ENCODE measurements at regions not wholly inside any gene's neighbourhood (a gene's known extent, or its start where the extent isn't known, plus 50 kb on each side); places are given as distances from the start of the nearest gene placed in this dataset.
"Not testable (repeated sequence)": the region's sequence is repeated elsewhere in the genome, so short reads cannot be mapped to it uniquely, and the experiment has no call there.

DNA sequence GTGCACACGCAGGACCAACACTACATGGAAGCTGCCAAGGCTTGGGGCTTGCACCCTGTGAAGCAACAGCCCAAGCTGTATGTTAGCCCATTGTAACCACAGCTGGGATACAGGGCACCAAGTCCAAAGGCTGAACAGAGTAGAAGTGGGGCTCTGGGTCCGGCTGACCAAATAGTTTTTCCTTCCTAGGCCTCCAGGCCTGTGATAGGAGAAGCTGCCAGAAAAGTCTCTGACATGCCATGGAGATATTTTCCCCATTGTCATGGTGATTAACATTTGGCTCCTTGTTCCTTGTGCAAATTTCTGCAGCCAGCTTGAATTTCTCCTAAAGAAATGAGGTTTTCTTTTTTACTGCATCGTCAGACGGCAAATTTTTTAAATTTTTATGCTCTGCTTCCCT is 941.2 kb downstream of the FAM181B start:
- Mint-ChIP-seq H3K36me3 (ENCODE audit: insufficient read depth, unreplicated experiment) (no peaks in the 10 kb centered on the region), H3K4me1 (ENCODE audit: insufficient read depth, unreplicated experiment) (no peaks in the 10 kb centered on the region), H3K27ac (ENCODE audit: low read depth, unreplicated experiment) (no peak overlapping the region), H3K9me3 (ENCODE audit: unreplicated experiment) (no peaks in the 10 kb centered on the region), H3K4me3 (ENCODE audit: unreplicated experiment) (no peak overlapping the region), H3K27me3 (ENCODE audit: insufficient read depth, unreplicated experiment) (peaks cover 57% of the 10 kb centered on the region)
- DNase-seq (ENCODE audit: unreplicated experiment), result no peak
- ChIA-PET CTCF (no interaction called here), POLR2A (no interaction called here)
- no TSS peak for BruUV-seq (replicated peaks)
- intact Hi-C loops (cut with micrococcal nuclease), result no loop called here
- TF ChIP-seq, protein P1, sequence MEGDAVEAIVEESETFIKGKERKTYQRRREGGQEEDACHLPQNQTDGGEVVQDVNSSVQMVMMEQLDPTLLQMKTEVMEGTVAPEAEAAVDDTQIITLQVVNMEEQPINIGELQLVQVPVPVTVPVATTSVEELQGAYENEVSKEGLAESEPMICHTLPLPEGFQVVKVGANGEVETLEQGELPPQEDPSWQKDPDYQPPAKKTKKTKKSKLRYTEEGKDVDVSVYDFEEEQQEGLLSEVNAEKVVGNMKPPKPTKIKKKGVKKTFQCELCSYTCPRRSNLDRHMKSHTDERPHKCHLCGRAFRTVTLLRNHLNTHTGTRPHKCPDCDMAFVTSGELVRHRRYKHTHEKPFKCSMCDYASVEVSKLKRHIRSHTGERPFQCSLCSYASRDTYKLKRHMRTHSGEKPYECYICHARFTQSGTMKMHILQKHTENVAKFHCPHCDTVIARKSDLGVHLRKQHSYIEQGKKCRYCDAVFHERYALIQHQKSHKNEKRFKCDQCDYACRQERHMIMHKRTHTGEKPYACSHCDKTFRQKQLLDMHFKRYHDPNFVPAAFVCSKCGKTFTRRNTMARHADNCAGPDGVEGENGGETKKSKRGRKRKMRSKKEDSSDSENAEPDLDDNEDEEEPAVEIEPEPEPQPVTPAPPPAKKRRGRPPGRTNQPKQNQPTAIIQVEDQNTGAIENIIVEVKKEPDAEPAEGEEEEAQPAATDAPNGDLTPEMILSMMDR (IDR thresholded peaks at IDR 0.05; ENCODE audit: unreplicated experiment), result no peak

DNA sequence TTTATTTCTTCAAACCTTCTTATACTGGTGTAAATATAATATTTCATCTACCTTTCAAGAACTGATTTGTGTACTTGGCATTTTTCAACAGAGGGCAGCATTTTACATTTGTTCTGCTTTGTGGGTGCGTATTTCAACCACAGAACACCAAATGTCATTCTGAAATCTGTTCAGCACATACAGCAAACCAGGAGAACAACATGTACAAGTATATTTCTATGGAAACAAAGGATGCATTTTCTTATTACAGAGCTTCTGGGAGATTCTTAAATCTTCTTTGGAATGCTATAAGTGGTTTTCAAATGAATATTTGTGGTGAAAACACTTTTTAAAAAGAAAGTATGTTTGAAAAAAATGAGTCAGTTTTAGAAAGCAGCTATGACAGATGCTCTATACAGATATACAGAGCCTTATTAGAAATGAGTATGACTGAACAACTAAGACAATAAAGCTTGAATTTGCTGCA is 946.0 kb downstream of the FAM181B start:
- H3K4me1 Mint-ChIP-seq (ENCODE audit: insufficient read depth, unreplicated experiment), result no peaks in the 10 kb centered on the region
- no peaks in the 10 kb centered on the region for H3K9me3 Mint-ChIP-seq (ENCODE audit: unreplicated experiment)
- H3K27ac Mint-ChIP-seq (ENCODE audit: low read depth, unreplicated experiment), result no peak overlapping the region
- intact Hi-C loops (cut with micrococcal nuclease), result loop anchor here (5.0 kb wide), 1 partner anchor 440 kb away; no protein-coding TSS in a partner anchor
- H3K36me3 Mint-ChIP-seq (ENCODE audit: insufficient read depth, unreplicated experiment), result no peaks in the 10 kb centered on the region
- CTCF ChIA-PET, result no interaction called here
- no peak overlapping the region for H3K4me3 Mint-ChIP-seq (ENCODE audit: unreplicated experiment)
- BruUV-seq (replicated peaks), result no TSS peak
- POLR2A ChIA-PET, result no interaction called here
- H3K27me3 Mint-ChIP-seq (ENCODE audit: insufficient read depth, unreplicated experiment), result peaks cover 56% of the 10 kb centered on the region
- TF ChIP-seq, protein P1 (IDR thresholded peaks at IDR 0.05; ENCODE audit: unreplicated experiment), result no peak
- peak; percentile 4 for DNase-seq (ENCODE audit: unreplicated experiment)

DNA sequence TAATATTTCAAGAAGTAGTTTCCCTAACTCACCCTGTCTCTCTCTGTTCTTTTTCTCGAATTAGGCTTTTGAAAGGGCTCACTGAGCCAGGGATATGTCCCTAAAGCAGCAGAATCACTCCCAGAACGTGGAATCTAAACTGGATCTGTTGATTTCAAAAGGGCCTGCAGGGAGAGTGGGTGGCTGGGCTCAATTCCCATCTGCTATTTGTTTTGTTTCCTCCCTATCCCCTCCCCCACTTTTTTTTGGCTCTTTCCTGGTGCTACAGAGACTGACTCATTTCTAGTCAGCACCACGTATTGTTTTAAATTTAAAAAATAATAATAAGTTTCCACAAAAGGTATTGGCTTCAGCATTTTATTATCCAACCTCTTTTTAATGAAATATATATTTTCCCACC is 961.5 kb downstream of the FAM181B start:
- no peaks in the 10 kb centered on the region for H3K36me3 Mint-ChIP-seq (ENCODE audit: insufficient read depth, unreplicated experiment)
- H3K4me3 Mint-ChIP-seq (ENCODE audit: unreplicated experiment), result no peak overlapping the region
- intact Hi-C loops (cut with micrococcal nuclease), result no loop called here
- TF ChIP-seq, protein P1 (IDR thresholded peaks at IDR 0.05; ENCODE audit: unreplicated experiment), result no peak
- ChIA-PET POLR2A (no interaction called here), CTCF (no interaction called here)
- H3K4me1 Mint-ChIP-seq (ENCODE audit: insufficient read depth, unreplicated experiment), result no peaks in the 10 kb centered on the region
- peak; percentile 11 for DNase-seq (ENCODE audit: unreplicated experiment)
- H3K27me3 Mint-ChIP-seq (ENCODE audit: insufficient read depth, unreplicated experiment), result peaks cover 75% of the 10 kb centered on the region
- no peak overlapping the region for H3K27ac Mint-ChIP-seq (ENCODE audit: low read depth, unreplicated experiment)
- H3K9me3 Mint-ChIP-seq (ENCODE audit: unreplicated experiment), result no peaks in the 10 kb centered on the region
- no TSS peak for BruUV-seq (replicated peaks)

DNA sequence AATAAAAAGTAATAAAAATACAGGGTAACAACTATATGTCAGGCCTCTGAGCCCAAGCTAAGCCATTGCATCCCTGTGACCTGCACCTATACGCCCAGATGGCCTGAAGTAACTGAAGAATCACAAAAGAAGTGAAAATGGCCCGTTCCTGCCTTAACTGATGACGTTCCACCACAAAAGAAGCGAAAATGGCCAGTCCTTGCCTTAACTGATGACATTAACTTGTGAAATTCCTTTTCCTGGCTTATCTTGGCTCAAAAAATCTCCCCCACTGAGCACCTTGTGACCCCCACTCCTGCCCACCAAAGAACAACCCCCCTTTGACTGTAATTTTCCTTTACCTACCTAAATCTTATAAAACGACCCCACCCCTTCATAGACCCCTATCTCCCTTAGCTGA is 963.8 kb downstream of the FAM181B start:
- H3K27ac Mint-ChIP-seq (ENCODE audit: low read depth, unreplicated experiment); H3K4me3 Mint-ChIP-seq (ENCODE audit: unreplicated experiment); H3K9me3 Mint-ChIP-seq (ENCODE audit: unreplicated experiment); CTCF ChIA-PET; intact Hi-C loops (cut with micrococcal nuclease); H3K36me3 Mint-ChIP-seq (ENCODE audit: insufficient read depth, unreplicated experiment); BruUV-seq (replicated peaks); H3K4me1 Mint-ChIP-seq (ENCODE audit: insufficient read depth, unreplicated experiment); POLR2A ChIA-PET; DNase-seq (ENCODE audit: unreplicated experiment): not testable (repeated sequence)
- H3K27me3 Mint-ChIP-seq (ENCODE audit: insufficient read depth, unreplicated experiment), result peaks cover 54% of the 10 kb centered on the region

Data from MCF 10A (cell line).